ENCODE measurements at regions not wholly inside any gene's neighbourhood (a gene's known extent, or its start where the extent isn't known, plus 50 kb on each side); places are given as distances from the start of the nearest gene placed in this dataset.

DNA sequence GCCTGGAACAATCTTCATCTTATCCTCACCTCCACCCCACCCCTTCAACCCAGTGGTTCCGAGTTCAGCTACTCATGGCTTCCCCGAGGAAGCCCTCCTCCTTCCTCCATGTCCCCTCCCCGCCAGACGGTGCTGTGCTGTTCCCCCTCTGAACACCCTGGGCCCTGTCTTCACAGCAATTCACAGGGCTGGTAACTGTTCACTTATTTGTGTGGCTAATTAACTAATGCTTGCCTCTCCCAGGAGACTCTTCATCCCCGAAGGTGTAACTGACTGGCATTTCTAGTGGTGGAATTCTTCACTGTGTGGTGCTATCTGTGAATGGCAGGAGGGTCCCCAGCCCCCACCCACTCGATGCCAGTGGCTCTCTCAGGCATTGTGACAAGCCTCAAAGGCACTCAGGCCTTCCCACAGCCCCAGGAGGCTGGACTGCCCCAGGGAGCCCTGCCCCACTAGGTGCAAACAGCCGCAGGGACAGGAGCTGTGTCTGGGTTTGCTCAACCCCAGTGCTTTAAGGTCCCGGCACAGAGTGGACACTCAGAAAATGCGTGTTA, 133.7 kb upstream of the ID2 start:
- Mint-ChIP-seq H3K9me3 (no peaks in the 10 kb centered on the region), H3K4me3 (no peak overlapping the region), H3K4me1 (peaks cover 12% of the 10 kb centered on the region), H3K36me3 (ENCODE audit: low read depth) (no peaks in the 10 kb centered on the region), H3K27ac (peak overlapping the region in 1 of 3 experiments; percentile 5), H3K27me3 (ENCODE audit: low read depth) (peaks cover 17% of the 10 kb centered on the region)
- TF ChIP-seq, protein P1, sequence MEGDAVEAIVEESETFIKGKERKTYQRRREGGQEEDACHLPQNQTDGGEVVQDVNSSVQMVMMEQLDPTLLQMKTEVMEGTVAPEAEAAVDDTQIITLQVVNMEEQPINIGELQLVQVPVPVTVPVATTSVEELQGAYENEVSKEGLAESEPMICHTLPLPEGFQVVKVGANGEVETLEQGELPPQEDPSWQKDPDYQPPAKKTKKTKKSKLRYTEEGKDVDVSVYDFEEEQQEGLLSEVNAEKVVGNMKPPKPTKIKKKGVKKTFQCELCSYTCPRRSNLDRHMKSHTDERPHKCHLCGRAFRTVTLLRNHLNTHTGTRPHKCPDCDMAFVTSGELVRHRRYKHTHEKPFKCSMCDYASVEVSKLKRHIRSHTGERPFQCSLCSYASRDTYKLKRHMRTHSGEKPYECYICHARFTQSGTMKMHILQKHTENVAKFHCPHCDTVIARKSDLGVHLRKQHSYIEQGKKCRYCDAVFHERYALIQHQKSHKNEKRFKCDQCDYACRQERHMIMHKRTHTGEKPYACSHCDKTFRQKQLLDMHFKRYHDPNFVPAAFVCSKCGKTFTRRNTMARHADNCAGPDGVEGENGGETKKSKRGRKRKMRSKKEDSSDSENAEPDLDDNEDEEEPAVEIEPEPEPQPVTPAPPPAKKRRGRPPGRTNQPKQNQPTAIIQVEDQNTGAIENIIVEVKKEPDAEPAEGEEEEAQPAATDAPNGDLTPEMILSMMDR (IDR thresholded peaks at IDR 0.05; ENCODE audit: unreplicated experiment in 3 of 3) = no peak

DNA sequence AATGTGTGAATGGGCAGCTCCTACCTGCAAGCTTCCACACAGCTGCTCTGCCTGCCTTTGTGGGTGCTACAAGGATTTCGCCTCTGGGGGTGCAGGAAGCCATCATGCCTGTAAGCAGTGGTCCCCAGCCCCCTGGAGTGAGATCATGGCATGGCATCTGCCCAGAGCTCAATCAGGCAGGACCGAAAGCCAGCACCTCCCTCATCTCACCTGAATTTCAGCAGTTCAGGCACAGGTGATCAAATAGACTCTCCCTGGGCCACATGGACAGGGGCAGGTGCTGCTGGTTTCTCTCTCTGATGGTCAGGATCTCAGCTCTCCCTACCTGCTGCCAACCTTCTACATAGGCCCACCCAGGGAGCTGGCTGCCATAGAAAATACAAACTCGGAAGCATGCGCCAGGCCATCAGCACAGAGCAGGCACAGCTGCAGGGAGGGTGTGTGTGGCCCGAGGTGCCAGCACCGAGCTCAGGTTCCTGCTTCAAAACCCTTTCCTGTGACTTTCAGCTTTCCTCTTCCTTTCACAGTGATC, 133.2 kb upstream of the ID2 start:
- TF ChIP-seq, protein P1 (IDR thresholded peaks at IDR 0.05; ENCODE audit: unreplicated experiment in 3 of 3) = peak in 1 of 3 experiments; percentile 8
- Mint-ChIP-seq H3K27ac (no peak overlapping the region), H3K27me3 (ENCODE audit: low read depth) (peaks cover 17% of the 10 kb centered on the region), H3K4me3 (no peak overlapping the region), H3K9me3 (no peaks in the 10 kb centered on the region), H3K36me3 (ENCODE audit: low read depth) (no peaks in the 10 kb centered on the region), H3K4me1 (peaks cover 8% of the 10 kb centered on the region)

DNA sequence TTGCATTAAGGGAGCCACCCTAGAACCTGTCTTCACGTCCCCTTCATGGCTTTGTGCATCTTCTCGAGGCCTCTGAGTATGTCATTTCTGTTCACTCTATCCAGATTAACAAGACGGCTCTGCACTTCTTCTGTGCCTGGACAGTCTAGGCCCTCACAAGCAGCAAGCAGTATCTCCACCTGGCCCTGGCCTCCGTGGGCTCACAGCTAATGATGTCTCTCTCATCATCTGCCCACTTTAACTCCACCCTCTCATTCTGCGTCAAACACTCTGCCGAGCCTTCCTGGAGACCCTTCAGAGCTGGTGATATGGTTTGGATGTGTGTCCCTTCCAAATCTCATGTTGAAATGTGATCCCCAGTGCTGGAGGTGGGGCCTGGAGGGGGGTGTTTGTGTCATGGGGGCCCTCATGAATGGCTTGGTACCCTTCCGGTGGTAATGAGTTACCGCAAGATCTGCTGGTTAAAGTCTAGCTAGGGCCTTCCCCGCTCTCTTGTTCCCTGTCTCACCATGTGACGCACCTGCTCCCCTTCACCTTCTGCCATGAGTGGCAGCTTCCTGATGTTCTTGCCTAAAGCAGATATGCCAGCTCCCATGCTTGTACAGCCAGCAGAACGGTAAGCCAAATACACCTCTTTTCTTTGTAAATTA, 132.5 kb upstream of the ID2 start:
- TF ChIP-seq, protein P1 (IDR thresholded peaks at IDR 0.05; ENCODE audit: unreplicated experiment in 3 of 3) = no peak
- no peak overlapping the region for H3K27ac Mint-ChIP-seq
- no peaks in the 10 kb centered on the region for H3K9me3 Mint-ChIP-seq
- peaks cover 13% of the 10 kb centered on the region for H3K27me3 Mint-ChIP-seq (ENCODE audit: low read depth)
- no peak overlapping the region for H3K4me3 Mint-ChIP-seq
- peaks cover 5% of the 10 kb centered on the region for H3K4me1 Mint-ChIP-seq
- no peaks in the 10 kb centered on the region for H3K36me3 Mint-ChIP-seq (ENCODE audit: low read depth)

DNA sequence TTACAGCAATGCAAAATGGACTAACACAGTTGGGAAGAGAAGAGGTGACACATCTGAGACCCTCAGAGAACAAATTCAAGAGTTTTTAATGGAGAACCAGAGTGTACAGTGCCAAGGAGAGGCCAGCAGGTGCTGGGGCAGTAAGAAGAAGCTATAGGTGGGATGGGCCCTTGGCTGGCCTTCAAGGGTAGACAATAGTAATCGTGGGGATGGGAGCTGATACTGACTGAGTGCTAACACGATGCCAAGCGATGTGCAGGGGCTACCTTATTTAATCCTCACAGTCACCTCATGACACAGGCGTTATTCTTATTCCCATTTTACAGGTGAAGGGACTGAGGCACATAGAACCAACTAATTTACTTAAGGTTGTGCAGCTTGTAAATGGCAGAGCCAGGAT, 131.9 kb upstream of the ID2 start:
- H3K9me3 Mint-ChIP-seq = no peaks in the 10 kb centered on the region
- no peak overlapping the region for H3K27ac Mint-ChIP-seq
- peaks cover 12% of the 10 kb centered on the region for H3K27me3 Mint-ChIP-seq (ENCODE audit: low read depth)
- no peaks in the 10 kb centered on the region for H3K36me3 Mint-ChIP-seq (ENCODE audit: low read depth)
- peaks cover 3% of the 10 kb centered on the region for H3K4me1 Mint-ChIP-seq
- TF ChIP-seq, protein P1 (IDR thresholded peaks at IDR 0.05; ENCODE audit: unreplicated experiment in 3 of 3) = no peak
- H3K4me3 Mint-ChIP-seq = no peak overlapping the region

DNA sequence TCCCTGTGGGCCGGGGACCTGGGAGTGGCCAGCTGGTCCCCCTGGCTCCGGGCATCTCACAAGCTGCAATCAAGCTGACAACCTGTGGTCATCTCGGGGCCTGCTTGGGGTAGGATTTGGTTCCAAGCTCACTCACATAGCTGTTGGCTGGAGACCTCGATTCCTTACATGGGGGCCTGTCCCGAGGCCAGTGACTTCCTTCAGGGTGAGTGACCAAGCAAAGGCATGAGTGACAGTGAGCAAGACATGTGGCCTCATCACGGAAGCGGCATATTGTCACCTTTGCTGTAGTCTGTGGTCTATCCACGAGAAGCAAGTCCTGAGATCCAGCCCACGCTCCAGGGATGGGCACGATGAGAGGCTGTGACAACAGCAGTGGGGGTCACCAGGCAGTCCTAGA, 131.4 kb upstream of the ID2 start:
- no peaks in the 10 kb centered on the region for H3K36me3 Mint-ChIP-seq (ENCODE audit: low read depth)
- H3K4me3 Mint-ChIP-seq = no peak overlapping the region
- peaks cover 4% of the 10 kb centered on the region for H3K9me3 Mint-ChIP-seq
- H3K27me3 Mint-ChIP-seq (ENCODE audit: low read depth) = peaks cover 12% of the 10 kb centered on the region
- H3K4me1 Mint-ChIP-seq = no peaks in the 10 kb centered on the region
- H3K27ac Mint-ChIP-seq = no peak overlapping the region
- TF ChIP-seq, protein P1 (IDR thresholded peaks at IDR 0.05; ENCODE audit: unreplicated experiment in 3 of 3) = no peak

Data from nephron (organoid).